ENCODE measurements at regions not wholly inside any gene's neighbourhood (a gene's known extent, or its start where the extent isn't known, plus 50 kb on each side); places are given as distances from the start of the nearest gene placed in this dataset.

- DNase-seq (ENCODE audit: low read depth in 3 of 3, low spot score in 2 of 3): no peak
Observed at GRCh38 chr12:127070515-127071157, 1196.3 kb upstream of the TMEM132C start.

DNA sequence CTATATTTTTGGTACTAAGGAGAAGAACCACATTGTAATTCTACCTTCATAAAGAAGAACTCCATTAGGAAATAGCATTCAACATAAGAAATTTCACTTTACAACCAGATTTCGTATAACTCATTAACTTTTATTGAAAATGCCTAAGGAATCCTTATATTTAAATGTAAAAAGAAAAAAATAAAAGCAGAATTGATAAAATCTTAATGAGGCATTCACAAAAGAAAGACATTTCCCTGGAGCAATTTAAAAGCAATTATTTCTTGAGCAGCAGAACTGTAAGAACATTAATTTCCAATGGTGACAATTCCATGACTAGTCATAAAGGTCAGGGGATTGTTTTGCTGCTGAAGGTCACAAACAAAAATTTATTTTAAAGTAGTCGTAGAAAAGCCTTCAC lies 1192.8 kb upstream of the TMEM132C start:
- no peak for DNase-seq (ENCODE audit: low read depth in 3 of 3, low spot score in 2 of 3)

DNA sequence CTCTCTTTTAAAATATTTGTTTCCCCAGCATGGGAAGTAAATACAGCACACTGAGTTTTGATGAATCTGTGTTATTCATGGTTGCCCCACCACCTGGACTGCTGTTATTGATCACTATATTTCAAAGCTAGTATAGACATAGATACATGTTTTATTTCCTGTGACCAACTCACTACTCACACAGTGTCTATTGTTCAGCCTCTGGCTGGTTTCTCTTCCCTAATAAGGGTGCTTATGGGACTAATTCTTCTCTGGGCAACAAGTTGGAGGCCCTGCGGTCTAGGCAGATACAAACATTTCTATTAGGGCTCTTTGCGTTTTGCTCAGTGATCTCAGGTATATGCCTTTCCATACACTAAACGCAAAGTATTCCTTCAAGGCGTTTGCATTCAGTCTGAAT lies 1191.0 kb upstream of the TMEM132C start:
- DNase-seq (ENCODE audit: low read depth in 3 of 3, low spot score in 2 of 3): no peak

DNA sequence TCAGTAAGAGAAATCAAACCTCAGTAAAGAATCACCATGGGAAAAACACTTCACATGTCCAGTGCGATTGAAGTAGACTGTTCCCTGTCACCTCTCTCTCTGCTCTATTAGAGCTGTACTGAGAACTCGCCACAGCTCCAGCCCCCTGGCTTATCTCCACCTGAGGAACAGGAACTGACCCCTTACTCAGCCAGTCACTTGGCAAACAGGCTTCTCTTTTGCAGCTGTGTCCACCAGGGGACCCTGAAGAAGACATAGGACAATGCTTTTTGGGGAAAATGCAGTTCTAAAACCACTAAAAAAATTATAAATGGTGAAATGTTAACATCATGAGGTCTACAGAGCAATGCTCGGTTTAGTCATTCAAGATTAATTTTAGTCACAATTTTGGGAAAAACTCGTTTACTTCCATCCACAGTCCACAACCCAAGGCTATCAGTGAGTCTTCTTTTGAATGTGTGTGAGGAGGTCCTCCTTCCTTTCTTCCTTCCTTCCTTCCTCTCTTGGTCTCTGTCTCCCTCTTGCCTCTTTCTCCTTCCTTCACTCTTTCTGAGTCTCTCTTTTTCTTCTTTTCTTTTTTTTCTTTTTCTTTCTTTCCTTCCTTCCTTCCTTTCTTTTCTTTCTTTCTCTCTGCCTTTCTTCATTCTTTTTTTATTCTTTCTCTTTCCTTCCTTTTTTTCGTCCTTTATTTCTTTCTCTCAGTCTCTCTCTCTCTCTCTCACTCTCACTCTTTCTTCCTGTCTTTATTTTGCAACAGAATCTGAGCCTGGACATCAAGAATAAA lies 1189.5 kb upstream of the TMEM132C start:
- no peak for DNase-seq (ENCODE audit: low read depth in 3 of 3, low spot score in 2 of 3)

DNA sequence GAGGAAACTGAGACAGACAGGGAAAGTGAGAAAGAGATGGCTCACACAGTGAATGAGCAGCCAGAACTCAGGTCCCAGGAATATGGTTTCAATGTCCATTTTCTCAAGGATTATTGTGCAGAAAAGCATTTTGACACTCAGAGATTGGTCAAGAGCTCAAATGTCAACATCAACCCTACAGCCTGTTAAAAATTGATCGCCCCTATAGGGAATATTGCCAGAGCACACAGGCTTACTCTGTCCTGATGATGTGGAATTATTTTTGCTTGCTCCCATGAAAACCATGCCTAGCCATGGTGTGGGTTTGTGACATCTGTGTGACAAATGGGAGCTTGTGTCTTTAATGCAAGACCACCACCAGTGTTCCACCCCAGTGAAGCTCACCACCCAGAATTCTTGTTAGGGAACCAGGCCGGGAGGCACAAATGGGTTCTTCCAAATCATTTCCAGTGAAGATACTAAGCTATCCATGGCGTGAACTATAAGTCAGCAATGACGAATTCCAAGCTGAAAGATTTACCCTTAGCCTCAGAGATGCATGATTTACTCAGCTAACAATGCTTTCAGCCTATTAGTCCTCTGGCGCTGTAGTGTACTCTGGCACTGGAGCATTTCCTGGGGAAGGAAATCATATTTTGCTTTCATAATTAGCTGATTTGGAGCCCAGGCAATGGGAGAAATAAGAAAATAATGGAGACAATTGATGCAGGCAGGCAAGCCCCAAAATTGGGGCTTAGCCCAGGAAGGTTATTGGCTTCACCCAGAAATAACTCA lies 1188.2 kb upstream of the TMEM132C start:
- DNase-seq (ENCODE audit: low read depth in 3 of 3, low spot score in 2 of 3): no peak

GRCh38 chr12:127079636-127080035 lies 1187.3 kb upstream of the TMEM132C start:
- DNase-seq (ENCODE audit: low read depth in 3 of 3, low spot score in 2 of 3): no peak

GRCh38 chr12:127081058-127081457 lies 1185.9 kb upstream of the TMEM132C start:
- DNase-seq (ENCODE audit: low read depth in 3 of 3, low spot score in 2 of 3): no peak

DNA sequence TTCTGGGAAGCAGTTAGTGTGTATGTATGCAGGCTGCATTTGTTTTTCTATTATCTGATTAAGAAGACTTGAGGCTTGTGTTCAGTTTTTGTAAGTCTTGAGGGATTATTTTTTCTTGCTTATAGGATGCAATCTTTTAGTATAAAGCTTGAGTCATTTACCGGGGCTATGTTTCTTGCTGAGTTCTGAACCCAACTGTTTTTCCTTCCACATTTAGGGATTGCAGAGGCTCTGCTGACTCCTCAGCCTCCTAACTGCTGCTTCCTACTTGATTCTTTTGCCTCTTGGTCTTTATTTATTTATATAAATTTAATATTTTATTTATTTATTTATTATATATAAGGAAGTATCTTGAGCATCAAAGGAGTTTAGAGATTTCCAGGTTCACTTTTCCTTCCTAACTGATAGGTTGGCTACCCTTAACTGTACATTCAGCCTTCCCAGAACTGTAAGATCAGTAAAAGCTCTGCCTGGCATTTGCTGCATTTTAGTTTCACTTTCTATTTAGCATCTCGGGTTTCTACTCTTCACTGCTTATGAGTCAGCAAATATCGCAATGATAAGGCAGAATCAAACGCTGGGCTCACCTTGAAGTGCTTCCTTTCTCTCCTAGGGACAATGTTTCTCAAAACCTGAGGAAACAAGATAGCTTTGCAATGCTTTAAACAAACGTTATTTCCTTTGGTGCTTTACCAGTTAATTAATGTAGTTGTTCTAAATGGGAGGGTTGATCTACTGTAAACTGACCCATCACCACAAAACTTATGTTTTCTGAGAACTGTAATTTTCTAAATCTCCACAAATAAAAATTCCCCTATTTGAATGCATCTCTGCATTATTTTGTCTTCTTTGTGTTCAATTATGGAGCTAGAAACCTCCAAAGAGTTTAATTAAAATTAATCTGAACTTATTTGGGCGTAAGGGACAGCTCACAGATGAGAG lies 1183.7 kb upstream of the TMEM132C start:
- peak; percentile 48 to 72 (median 58) for DNase-seq (ENCODE audit: low read depth in 3 of 3, low spot score in 2 of 3)

DNA sequence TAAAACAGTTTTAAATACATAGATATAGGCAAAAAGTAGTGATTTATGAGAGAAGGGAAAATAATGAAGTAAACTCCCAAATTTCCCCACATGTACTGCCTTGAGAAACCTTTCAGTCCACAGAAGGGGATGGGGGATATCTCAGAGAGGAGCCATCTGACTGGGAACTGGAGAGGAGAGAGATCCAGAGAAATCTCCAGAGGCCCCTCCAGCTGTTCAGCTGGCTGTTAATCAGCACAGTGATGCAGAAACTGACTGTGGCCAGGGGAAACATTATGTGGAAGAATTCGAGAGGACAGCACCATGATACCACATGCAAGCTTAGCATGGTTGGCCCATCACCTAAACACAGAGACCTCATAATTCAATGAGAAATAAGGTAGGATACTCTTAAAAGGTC lies 1165.9 kb upstream of the TMEM132C start:
- DNase-seq (ENCODE audit: low read depth in 3 of 3, low spot score in 2 of 3): no peak

- no peak for DNase-seq (ENCODE audit: low read depth in 3 of 3, low spot score in 2 of 3)
Observed at GRCh38 chr12:127106041-127106440, 1160.9 kb upstream of the TMEM132C start.

DNA sequence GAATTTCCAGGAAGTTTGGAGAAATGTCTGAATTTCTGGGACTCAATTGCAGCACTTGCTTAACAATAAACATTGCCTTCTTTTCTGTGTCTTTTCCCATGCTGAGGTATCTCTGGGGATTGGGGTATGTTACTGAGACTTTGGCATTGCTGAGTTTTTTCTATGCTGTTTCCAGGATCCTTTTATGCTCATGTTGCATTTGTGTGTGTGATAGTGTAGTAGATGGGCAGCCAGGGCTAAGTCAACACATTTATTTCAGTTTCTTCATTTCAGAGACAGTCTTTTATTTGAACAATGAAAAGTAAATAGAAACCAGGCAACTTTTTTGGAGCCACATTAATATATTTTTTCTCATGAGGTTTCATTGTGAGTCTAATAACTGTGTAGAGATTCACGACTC lies 1160.3 kb upstream of the TMEM132C start:
- no peak for DNase-seq (ENCODE audit: low read depth in 3 of 3, low spot score in 2 of 3)

DNA sequence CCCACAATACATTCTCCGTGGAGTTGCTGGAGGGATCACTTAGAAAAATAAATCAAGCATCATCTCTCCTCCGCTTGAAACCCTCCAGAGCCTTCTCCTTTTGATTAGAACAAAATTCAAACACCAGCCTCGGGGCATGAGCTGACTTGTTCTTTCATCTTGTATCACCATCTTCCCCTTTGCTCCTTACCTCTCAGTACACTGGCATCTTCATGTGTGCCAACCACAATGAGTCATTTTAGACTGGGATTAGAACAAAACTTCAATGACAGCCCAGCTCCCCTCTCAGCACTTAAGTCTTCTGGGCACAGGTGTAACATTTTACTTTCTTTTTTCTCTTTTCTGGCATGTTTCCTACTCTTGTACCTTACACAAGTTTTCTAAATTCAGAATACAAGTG lies 1159.2 kb upstream of the TMEM132C start:
- no peak for DNase-seq (ENCODE audit: low read depth in 3 of 3, low spot score in 2 of 3)

DNA sequence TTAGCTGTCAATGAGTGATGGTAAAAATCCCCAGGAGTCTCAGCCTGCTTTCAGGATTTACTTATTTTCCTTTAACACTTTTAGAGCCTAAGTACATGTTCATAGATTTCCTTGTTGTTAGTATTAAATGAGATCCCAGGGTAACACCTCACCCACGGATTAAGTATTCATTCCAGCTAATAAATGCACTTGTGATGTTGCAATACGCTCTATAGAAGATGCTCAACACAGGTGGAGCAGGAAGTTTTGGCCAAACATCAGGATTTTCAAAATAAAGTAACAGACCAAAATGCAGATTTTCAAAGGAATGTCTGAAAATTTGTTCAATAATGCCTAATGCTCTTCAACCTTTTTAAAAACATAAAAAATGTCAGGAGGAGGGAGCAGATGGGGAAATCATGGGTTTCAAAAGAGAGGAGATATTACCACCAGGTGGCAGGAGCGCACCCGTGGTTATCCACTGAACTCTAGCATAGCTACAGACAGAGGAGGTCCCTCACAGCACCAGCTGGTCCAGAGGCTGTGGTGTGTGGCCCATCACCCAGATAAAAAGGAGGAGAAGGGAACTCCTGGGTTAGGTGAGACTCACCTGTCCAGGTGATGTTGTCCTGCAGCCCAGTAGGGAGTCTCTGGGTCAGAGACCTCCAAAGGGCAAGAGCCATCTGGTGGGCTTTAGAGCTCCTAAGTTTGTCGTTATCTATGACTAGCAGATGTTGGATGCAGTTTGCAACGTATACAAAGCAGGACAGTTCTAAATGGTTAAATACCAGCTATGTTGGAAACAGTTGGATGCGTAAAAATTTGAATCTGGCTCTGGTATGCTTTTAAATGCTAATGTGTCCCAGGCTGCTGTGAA lies 1158.4 kb upstream of the TMEM132C start:
- peak in 1 of 3 donors; percentile 15 for DNase-seq (ENCODE audit: low read depth in 3 of 3, low spot score in 2 of 3)

DNA sequence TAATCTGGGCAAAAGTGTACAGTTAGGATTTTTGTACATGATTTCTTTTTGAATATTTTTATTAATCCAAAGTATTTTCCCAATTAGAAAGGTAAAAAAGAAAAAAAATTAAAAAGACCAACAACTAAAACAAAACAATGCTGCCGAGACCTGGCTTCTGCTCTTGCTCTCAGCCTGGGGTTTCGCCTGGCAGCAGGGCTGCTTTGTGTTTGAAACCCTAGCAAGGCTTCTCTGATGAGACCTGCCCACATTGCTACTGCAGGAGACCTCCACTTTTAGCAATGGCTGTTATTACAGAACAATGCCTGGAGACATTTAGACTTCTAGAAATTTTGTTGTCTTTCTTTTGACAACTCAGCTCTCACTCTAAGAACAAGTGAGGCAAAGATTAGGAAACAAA lies 1153.0 kb upstream of the TMEM132C start:
- DNase-seq (ENCODE audit: low read depth in 3 of 3, low spot score in 2 of 3): no peak

GRCh38 chr12:127115468-127116035 lies 1151.4 kb upstream of the TMEM132C start:
- DNase-seq (ENCODE audit: low read depth in 3 of 3, low spot score in 2 of 3): no peak

DNA sequence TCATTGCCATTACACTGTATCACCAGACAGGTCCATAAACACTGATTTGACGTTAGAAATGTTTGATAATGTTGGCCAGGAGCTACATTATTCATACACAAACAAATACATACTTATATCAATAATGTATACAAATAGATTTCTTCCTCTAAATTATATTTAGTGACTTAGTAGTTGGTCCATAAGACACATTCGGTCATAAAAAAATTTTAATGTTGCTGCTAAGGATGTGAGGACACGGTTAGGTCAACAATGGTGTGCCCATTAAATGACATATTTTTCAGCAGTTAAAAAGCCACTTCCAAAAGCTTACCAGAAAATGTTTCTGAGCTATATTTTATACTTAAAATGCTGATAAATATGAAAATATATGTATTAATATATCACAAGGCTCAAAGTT lies 1148.7 kb upstream of the TMEM132C start:
- DNase-seq (ENCODE audit: low read depth in 3 of 3, low spot score in 2 of 3): no peak

DNA sequence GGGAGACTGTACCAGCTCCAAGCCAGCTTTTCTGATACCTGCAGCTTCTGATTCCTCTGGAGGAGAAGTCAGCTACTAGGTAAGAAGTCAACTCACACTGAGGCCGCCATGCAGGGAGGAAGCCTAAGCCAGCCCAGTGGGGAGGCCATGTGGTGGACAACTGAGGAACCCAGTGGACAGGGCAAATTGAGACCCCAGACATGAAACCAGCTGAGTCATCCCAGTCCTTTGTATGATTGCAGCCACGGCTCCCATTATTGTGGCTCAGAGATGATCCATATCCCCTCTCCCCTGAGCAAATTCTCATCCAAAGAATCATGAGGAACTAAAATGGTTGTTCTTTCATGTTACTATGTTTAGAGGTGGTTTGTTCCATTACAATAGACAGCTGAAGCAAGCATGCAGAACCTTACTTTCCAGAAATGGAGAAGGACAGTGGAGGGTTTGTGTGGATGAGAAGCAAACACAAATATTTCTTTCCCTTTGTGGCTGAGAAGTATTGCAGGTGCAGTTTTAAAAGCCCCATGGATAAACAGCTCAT lies 1147.3 kb upstream of the TMEM132C start:
- no peak for DNase-seq (ENCODE audit: low read depth in 3 of 3, low spot score in 2 of 3)

- DNase-seq (ENCODE audit: low read depth in 3 of 3, low spot score in 2 of 3): no peak
Observed at GRCh38 chr12:127120851-127121250, 1146.1 kb upstream of the TMEM132C start.

GRCh38 chr12:127121494-127122084 lies 1145.4 kb upstream of the TMEM132C start:
- no peak for DNase-seq (ENCODE audit: low read depth in 3 of 3, low spot score in 2 of 3)
